Neural cell (in vitro differentiated cells): ENCODE measurements at regions not wholly inside any gene's neighbourhood (a gene's known extent, or its start where the extent isn't known, plus 50 kb on each side); places are given as distances from the start of the nearest gene placed in this dataset.
"Not testable (repeated sequence)": the region's sequence is repeated elsewhere in the genome, so short reads cannot be mapped to it uniquely, and the experiment has no call there.

ENCODE experiments used
- H2AFZ ChIP-seq: fragments of 200-600, 300-800 bp; sonication (generic), shearing (Covaris generic); 2 replicates; pipeline ENCODE4 v1.6.0; 2014; ENCODE audit warnings: low read depth, mild to moderate bottlenecking, antibody characterized with exemption, low read length, moderate library complexity
- H3F3A ChIP-seq: fragments of 200-600 bp; shearing (Covaris generic); 2 replicates; pipeline ENCODE4 v1.6.1; 2016; ENCODE audit warnings: mild to moderate bottlenecking, moderate library complexity, mixed read lengths, antibody characterized with exemption, low read length; ENCODE audit not compliant: insufficient read depth, poor library complexity, severe bottlenecking
- H3K27ac ChIP-seq: fragments of 200-600, 300-800 bp; sonication (generic), shearing (Covaris generic); 2 replicates; pipeline ENCODE4 v1.5.1; 2014; ENCODE audit warnings: mild to moderate bottlenecking, low read length, moderate library complexity
- H3K27me3 ChIP-seq: fragments of 300-800, 200-600 bp; sonication (generic), shearing (Covaris generic); 2 replicates; pipeline ENCODE4 v1.6.0; 2014; ENCODE audit warnings: mild to moderate bottlenecking, low read depth, low read length, moderate library complexity; ENCODE audit not compliant: insufficient read depth
- H3K36me3 ChIP-seq: fragments of 300-800, 200-600 bp; sonication (generic), shearing (Covaris generic); 2 replicates; pipeline ENCODE4 v1.5.1; 2014; ENCODE audit warnings: mild to moderate bottlenecking, antibody characterized with exemption, low read length, moderate library complexity; ENCODE audit not compliant: insufficient read depth
- H3K4me2 ChIP-seq: fragments of 300-800, 200-600 bp; sonication (generic), shearing (Covaris generic); 2 replicates; pipeline ENCODE4 v1.6.0; 2014; ENCODE audit warnings: mild to moderate bottlenecking, low read length
- H3K4me3 ChIP-seq: fragments of 300-800, 200-600 bp; sonication (generic), shearing (Covaris generic); 2 replicates; pipeline ENCODE4 v1.5.1; 2014; ENCODE audit warnings: mild to moderate bottlenecking, low read length, moderate library complexity
- H3K79me2 ChIP-seq: fragments of 200-600 bp; shearing (Covaris generic); replicated peaks from 2 replicates; pipeline ENCODE4 v1.6.0; 2014; ENCODE audit warnings: mild to moderate bottlenecking, low read length, moderate library complexity; ENCODE audit not compliant: insufficient read depth
- H3K9ac ChIP-seq: fragments of 300-800, 200-600 bp; sonication (generic), shearing (Covaris generic); 2 replicates; pipeline ENCODE4 v1.6.1; 2016; ENCODE audit warnings: mild to moderate bottlenecking, low read length, mixed read lengths
- H3K9me2 ChIP-seq: fragments of 200-600 bp; shearing (Covaris generic); 2 replicates; pipeline ENCODE4 v1.6.1; 2016; ENCODE audit warnings: mild to moderate bottlenecking, low read length, mixed read lengths; ENCODE audit not compliant: insufficient read depth
- H3K9me3 ChIP-seq: fragments of 200-600, 300-800 bp; sonication (generic), shearing (Covaris generic); 2 replicates; pipeline ENCODE4 v1.6.1; 2016; ENCODE audit warnings: mild to moderate bottlenecking, mixed run types, low read length, moderate library complexity, mixed read lengths
- H4K20me1 ChIP-seq: fragments of 200-600 bp; shearing (Covaris generic); 2 replicates; pipeline ENCODE4 v1.6.1; 2016; ENCODE audit warnings: mild to moderate bottlenecking, mixed run types; ENCODE audit not compliant: insufficient read depth
- EP300 ChIP-seq: fragments of 450-650 bp; conservative IDR thresholded peaks from 2 replicates; pipeline ENCODE4 v1.6.1; 2014; ENCODE audit warnings: antibody characterized with exemption, mild to moderate bottlenecking, moderate library complexity; ENCODE audit not compliant: poor library complexity, severe bottlenecking
- EZH2 ChIP-seq: fragments of 200-600, 300-800 bp; shearing (Covaris generic), sonication (generic); IDR thresholded peaks from 2 replicates; pipeline ENCODE4 v1.6.1; 2014; ENCODE audit warnings: antibody characterized with exemption, low read length, borderline replicate concordance, mild to moderate bottlenecking; ENCODE audit not compliant: insufficient read depth, poor library complexity, severe bottlenecking
- MXI1 ChIP-seq: fragments of 450-650 bp; conservative IDR thresholded peaks from 2 replicates; pipeline ENCODE4 v1.6.1; 2014; ENCODE audit warnings: antibody characterized with exemption, mild to moderate bottlenecking; ENCODE audit not compliant: poor library complexity, severe bottlenecking
- POLR2AphosphoS5 ChIP-seq: IDR thresholded peaks from 2 replicates; pipeline ENCODE4 v1.6.1; 2012
- RAD21 ChIP-seq: fragments of 450-650 bp; conservative IDR thresholded peaks from 2 replicates; pipeline ENCODE4 v1.6.1; 2014; ENCODE audit warnings: antibody characterized with exemption, mild to moderate bottlenecking, moderate library complexity
- SMC3 ChIP-seq: fragments of 450-650 bp; conservative IDR thresholded peaks from 2 replicates; pipeline ENCODE4 v1.6.1; 2014; ENCODE audit warnings: antibody characterized with exemption, mild to moderate bottlenecking, moderate library complexity; ENCODE audit not compliant: poor library complexity
- TAF1 ChIP-seq: IDR thresholded peaks from 2 replicates; pipeline ENCODE4 v1.6.1; 2012; ENCODE audit warnings: low read depth
- TF ChIP-seq, protein P1 (sequence below): IDR thresholded peaks from 2 replicates; pipeline ENCODE4 v1.6.1; 2012; ENCODE audit warnings: borderline replicate concordance
- TF ChIP-seq, protein P2 (sequence below): fragments of 450-650 bp; IDR thresholded peaks from 2 replicates; pipeline ENCODE4 v1.5.1; 2014; ENCODE audit warnings: antibody characterized with exemption, mild to moderate bottlenecking, moderate library complexity; ENCODE audit not compliant: poor library complexity, severe bottlenecking

DNA sequence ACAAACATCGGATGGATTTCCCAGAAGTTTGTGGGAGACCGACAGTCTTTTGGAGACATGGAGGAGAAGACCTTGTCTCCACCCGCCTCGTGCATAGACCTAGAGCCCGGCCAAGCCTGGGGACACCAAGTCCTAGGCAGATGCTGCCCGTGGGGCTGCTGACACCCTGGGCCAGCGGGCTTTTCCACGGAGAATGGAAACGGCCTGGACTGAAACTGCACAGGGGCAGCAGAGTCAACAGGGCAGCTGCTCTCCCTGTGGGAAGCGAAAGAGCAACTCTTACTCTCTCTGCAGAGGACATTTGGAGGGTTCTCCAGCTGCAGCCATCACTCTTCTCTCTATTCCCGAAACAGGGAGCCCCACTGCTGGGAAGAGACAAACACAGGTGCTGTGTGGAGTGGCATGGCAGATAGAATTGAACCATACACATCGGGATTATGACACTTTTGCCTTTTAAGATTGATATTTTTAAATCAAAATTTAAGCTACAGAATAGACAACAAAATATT, 401.2 kb downstream of the THBS2 start:
- Histone ChIP-seq H3F3A (no peaks in the 10 kb centered on the region), H3K9me2 (no peaks in the 10 kb centered on the region), H3K27ac (no peak overlapping the region), H3K79me2 (no peaks in the 10 kb centered on the region), H3K4me3 (no peak overlapping the region), H3K9me3 (no peaks in the 10 kb centered on the region), H2AFZ (no peak overlapping the region), H3K27me3 (no peaks in the 10 kb centered on the region), H3K4me2 (no peak overlapping the region), H3K9ac (no peak overlapping the region), H3K36me3 (no peaks in the 10 kb centered on the region), H4K20me1 (no peaks in the 10 kb centered on the region)
- TF ChIP-seq TAF1, result no peak
- TF ChIP-seq EP300, result no peak
- no peak for TF ChIP-seq RAD21
- TF ChIP-seq EZH2, result no peak
- no peak for TF ChIP-seq SMC3
- TF ChIP-seq, protein P1, sequence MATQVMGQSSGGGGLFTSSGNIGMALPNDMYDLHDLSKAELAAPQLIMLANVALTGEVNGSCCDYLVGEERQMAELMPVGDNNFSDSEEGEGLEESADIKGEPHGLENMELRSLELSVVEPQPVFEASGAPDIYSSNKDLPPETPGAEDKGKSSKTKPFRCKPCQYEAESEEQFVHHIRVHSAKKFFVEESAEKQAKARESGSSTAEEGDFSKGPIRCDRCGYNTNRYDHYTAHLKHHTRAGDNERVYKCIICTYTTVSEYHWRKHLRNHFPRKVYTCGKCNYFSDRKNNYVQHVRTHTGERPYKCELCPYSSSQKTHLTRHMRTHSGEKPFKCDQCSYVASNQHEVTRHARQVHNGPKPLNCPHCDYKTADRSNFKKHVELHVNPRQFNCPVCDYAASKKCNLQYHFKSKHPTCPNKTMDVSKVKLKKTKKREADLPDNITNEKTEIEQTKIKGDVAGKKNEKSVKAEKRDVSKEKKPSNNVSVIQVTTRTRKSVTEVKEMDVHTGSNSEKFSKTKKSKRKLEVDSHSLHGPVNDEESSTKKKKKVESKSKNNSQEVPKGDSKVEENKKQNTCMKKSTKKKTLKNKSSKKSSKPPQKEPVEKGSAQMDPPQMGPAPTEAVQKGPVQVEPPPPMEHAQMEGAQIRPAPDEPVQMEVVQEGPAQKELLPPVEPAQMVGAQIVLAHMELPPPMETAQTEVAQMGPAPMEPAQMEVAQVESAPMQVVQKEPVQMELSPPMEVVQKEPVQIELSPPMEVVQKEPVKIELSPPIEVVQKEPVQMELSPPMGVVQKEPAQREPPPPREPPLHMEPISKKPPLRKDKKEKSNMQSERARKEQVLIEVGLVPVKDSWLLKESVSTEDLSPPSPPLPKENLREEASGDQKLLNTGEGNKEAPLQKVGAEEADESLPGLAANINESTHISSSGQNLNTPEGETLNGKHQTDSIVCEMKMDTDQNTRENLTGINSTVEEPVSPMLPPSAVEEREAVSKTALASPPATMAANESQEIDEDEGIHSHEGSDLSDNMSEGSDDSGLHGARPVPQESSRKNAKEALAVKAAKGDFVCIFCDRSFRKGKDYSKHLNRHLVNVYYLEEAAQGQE, result no peak
- TF ChIP-seq POLR2AphosphoS5, result no peak
- no peak for TF ChIP-seq MXI1

DNA sequence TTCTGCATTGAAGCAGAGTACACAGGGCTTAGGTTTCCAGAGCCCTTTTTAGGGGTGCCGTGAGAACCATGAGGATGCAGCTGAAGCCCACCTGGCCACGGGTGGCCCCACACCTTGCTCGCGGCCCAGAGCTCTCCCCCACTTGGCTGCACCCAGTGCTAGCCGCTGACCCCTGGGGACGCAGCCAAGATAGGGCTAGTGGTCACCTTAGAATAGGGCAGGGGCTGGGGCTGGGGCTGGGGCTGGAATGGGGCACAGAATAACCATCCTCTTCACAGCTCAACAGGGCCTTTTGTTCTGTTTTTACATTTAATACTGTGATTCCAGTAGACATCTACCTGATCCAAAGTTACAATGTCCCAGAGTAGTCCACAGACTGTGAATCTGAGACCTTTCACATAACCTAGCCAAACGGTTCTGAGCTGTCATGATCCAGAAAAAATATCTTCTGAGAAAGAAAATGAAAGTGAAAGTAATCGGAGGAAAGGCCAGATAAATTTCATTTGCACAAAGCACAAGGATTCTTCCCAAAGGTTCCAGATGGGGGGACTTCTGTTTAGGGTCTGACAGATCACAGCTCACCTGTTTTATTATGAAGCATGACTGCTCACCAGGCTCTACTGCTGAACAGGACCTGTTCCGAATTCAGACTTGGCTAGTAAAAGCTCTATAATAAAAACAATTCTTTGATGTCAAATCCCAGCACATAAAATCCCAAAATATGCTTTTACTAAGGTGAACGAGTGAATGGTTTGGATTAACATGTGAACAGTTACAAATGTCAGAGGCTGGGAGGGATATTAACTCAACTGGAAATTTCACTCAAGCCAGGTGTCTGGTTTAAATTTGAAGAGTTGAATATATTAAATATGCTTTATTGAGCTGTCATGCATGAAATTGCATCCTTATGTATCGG, 401.9 kb downstream of the THBS2 start:
- H3K4me3 ChIP-seq, result no peak overlapping the region
- no peaks in the 10 kb centered on the region for H3K36me3 ChIP-seq
- no peaks in the 10 kb centered on the region for H3F3A ChIP-seq
- H3K9me3 ChIP-seq, result no peaks in the 10 kb centered on the region
- H4K20me1 ChIP-seq, result no peaks in the 10 kb centered on the region
- H3K79me2 ChIP-seq, result no peaks in the 10 kb centered on the region
- H3K27ac ChIP-seq, result no peak overlapping the region
- H3K9ac ChIP-seq, result no peak overlapping the region
- H3K27me3 ChIP-seq, result no peaks in the 10 kb centered on the region
- no peak overlapping the region for H3K4me2 ChIP-seq
- TF ChIP-seq TAF1 (no peak), POLR2AphosphoS5 (no peak), MXI1 (no peak), EZH2 (no peak), RAD21 (no peak), SMC3 (no peak), EP300 (no peak)
- TF ChIP-seq, protein P1, result no peak
- TF ChIP-seq, protein P2, sequence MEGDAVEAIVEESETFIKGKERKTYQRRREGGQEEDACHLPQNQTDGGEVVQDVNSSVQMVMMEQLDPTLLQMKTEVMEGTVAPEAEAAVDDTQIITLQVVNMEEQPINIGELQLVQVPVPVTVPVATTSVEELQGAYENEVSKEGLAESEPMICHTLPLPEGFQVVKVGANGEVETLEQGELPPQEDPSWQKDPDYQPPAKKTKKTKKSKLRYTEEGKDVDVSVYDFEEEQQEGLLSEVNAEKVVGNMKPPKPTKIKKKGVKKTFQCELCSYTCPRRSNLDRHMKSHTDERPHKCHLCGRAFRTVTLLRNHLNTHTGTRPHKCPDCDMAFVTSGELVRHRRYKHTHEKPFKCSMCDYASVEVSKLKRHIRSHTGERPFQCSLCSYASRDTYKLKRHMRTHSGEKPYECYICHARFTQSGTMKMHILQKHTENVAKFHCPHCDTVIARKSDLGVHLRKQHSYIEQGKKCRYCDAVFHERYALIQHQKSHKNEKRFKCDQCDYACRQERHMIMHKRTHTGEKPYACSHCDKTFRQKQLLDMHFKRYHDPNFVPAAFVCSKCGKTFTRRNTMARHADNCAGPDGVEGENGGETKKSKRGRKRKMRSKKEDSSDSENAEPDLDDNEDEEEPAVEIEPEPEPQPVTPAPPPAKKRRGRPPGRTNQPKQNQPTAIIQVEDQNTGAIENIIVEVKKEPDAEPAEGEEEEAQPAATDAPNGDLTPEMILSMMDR, result no peak
- H2AFZ ChIP-seq, result no peak overlapping the region
- H3K9me2 ChIP-seq, result no peaks in the 10 kb centered on the region

DNA sequence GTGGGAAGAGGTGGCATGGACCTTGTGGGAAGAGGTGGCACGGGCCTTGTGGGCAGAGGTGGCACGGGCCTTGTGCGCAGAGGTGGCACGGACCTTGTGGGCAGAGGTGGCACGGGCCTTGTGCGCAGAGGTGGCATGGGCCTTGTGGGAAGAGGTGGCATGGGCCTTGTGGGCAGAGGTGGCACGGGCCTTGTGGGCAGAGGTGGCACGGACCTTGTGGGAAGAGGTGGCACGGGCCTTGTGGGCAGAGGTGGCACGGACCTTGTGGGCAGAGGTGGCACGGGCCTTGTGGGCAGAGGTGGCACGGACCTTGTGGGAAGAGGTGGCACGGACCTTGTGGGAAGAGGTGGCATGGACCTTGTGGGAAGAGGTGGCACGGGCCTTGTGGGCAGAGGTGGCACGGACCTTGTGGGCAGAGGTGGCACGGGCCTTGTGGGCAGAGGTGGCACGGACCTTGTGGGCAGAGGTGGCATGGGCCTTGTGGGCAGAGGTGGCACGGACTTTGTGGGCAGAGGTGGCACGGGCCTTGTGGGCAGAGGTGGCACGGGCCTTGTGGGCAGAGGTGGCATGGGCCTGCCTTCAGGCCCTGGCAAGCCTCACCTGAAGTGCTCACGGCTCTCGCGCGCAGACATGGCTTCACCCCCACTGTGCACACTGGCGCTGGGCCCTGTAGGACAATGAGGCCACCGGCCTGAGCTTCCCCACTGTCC, 403.5 kb downstream of the THBS2 start:
- H3F3A ChIP-seq, H3K4me2 ChIP-seq, H2AFZ ChIP-seq, H4K20me1 ChIP-seq, H3K9me3 ChIP-seq, H3K4me3 ChIP-seq, H3K79me2 ChIP-seq, H3K9ac ChIP-seq, H3K36me3 ChIP-seq, H3K9me2 ChIP-seq, H3K27me3 ChIP-seq, H3K27ac ChIP-seq: not testable (repeated sequence)
